ENCODE measurements at regions not wholly inside any gene's neighbourhood (a gene's known extent, or its start where the extent isn't known, plus 50 kb on each side); places are given as distances from the start of the nearest gene placed in this dataset.

DNA sequence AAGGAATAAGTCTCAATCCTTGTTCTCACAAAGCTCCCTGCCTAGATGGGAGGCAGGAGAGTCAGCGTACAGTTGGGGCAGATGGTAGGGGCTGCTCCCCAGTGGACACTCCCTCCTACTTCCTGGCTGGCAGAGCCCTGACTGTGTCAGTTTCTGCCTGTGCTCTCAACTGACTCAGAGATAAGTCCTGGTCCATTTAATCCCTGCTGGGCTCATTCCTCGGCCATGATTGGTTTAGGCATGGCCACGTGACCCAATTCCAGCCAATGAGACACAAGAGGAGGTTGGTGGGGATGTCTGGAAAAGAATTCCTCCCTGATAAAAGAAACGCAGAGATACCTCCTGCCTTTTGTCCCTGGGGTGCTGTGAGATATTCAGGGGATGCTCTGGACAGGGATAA is 118.1 kb upstream of the SLC6A11 start:
- H3K27me3 Mint-ChIP-seq (ENCODE audit: low read depth in 3 of 3), result peaks cover 2 to 7% (median 6%) of the 10 kb centered on the region in 3 donors
- no peak overlapping the region for H3K4me3 Mint-ChIP-seq
- no peaks in the 10 kb centered on the region for H3K4me1 Mint-ChIP-seq
- no peaks in the 10 kb centered on the region for H3K36me3 Mint-ChIP-seq
- no peak for DNase-seq
- no peaks in the 10 kb centered on the region for H3K9me3 Mint-ChIP-seq
- H3K27ac Mint-ChIP-seq, result no peak overlapping the region

DNA sequence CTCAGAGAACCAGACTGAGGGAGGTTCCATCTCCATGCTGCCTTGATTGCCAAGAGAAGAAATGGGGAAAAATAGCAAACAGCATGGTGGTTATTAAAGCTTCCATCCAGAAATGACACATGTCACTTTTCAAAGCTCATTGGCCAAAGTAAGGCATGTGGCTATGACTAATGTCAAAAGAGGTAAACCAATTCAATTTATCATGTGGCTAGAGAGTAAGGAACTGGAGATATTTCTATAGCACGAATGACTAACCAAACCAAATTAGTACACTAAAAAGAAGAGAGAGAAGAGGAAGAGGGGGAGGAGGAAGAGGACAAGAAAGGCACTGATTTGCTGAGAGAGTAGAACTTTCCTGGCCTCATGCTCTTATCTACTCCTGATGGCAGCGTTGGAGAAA is 115.2 kb upstream of the SLC6A11 start:
- DNase-seq, result no peak
- H3K9me3 Mint-ChIP-seq, result peaks cover 0 to 2% (median 0%) of the 10 kb centered on the region in 6 donors
- H3K36me3 Mint-ChIP-seq, result no peaks in the 10 kb centered on the region
- H3K4me1 Mint-ChIP-seq, result no peaks in the 10 kb centered on the region
- peaks cover 1 to 15% (median 14%) of the 10 kb centered on the region in 3 donors for H3K27me3 Mint-ChIP-seq (ENCODE audit: low read depth in 3 of 3)
- H3K27ac Mint-ChIP-seq, result no peak overlapping the region
- H3K4me3 Mint-ChIP-seq, result no peak overlapping the region

DNA sequence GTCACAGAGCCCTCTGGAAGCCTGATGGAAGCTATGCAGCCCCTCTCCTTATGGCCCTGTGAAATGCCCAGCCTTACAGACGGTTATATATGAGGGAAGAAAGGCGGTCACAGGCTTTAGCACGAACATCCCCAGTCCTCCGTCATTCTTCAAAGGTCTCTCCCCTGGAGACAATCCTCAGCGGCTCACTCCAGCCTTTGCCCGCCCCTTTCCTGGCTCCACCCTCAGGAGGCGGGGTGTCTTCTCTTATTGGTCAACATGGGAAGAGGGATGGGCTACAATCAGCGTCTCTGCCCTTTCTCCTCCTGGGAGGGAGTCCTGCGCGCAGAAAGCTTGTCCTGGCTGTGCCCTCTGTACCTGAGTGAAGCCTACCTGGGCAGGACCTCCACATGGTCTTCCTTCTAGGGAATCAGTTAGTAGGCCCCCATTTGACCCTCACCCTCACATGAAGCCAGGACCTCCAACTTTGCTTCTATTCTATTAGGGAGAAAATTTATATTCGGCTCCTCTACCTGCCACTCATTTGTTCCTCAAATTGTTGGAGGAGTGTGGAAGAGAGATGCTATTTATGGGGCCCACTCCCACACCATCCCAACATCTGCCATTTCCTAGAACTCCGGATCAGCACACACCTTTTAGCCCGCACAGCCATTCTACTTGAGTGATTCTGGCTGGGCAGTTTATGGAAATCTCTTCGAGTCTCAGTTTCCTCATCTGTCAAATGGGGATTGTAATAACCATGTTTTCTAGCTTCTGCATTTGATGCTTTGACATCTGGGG is 112.9 kb upstream of the SLC6A11 start:
- Mint-ChIP-seq H3K27ac (no peak overlapping the region), H3K9me3 (peaks cover 0 to 2% (median 0%) of the 10 kb centered on the region in 6 donors), H3K4me1 (peaks cover 0 to 2% of the 10 kb centered on the region in 2 donors), H3K27me3 (ENCODE audit: low read depth in 3 of 3) (peaks cover 4 to 21% (median 11%) of the 10 kb centered on the region in 3 donors), H3K4me3 (no peak overlapping the region), H3K36me3 (no peaks in the 10 kb centered on the region)
- no peak for DNase-seq

DNA sequence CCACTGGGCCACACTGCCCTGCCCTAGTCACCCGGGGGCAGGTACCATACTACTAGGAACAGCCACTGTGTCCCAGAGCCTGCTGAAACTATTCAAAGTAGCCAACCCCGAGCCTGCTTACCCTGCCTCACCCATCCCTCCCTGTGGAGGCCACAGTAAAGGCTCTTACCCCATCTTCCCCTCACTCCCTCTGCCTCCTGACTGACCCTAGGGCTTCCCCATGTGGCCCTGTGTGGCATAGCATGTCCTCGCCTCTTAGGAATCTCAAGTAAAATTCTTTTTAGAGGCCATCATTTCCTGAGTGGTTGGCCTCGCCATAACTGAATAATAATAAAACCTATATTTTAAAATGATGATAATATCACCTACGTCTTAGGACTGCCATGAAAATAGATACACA is 112.2 kb upstream of the SLC6A11 start:
- Mint-ChIP-seq H3K4me3 (no peak overlapping the region), H3K4me1 (peaks cover 0 to 2% of the 10 kb centered on the region in 2 donors), H3K9me3 (peaks cover 0 to 2% (median 0%) of the 10 kb centered on the region in 6 donors), H3K36me3 (no peaks in the 10 kb centered on the region), H3K27me3 (ENCODE audit: low read depth in 3 of 3) (peaks cover 4 to 21% (median 11%) of the 10 kb centered on the region in 3 donors), H3K27ac (no peak overlapping the region)
- no peak for DNase-seq

DNA sequence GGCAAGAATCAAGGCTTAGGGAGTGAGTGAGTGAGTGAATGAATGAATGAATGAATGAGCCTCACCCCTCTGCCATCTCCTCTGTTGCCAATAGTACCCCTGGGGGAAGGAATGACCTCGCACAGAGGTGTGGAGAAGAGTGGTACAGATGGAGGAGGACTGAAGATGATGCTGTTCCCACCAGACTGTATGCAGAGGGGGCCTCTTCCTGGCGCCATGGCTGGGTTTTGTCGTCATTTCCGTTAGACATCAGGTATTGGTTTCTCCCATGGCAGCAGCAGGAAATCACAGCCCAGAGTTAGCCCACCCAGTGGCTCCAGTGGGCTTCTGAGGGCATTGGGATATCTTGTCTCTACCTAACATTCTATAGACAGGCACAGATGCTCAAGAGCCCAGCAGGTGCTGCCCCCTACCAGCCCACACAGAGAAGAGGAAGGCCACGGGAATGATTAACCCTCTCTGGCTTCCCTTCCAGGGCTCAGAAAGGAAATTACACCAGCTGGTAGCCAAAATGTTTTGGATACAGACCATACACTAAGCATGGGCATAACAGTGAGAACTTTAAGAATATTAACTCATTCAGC is 109.8 kb upstream of the SLC6A11 start:
- H3K4me3 Mint-ChIP-seq, result no peak overlapping the region
- no peak for DNase-seq
- H3K27ac Mint-ChIP-seq, result no peak overlapping the region
- peaks cover 0 to 4% (median 0%) of the 10 kb centered on the region in 6 donors for H3K9me3 Mint-ChIP-seq
- H3K27me3 Mint-ChIP-seq (ENCODE audit: low read depth in 3 of 3), result peaks cover 9 to 31% (median 15%) of the 10 kb centered on the region in 3 donors
- H3K36me3 Mint-ChIP-seq, result no peaks in the 10 kb centered on the region
- H3K4me1 Mint-ChIP-seq, result peaks cover 0 to 2% of the 10 kb centered on the region in 2 donors

DNA sequence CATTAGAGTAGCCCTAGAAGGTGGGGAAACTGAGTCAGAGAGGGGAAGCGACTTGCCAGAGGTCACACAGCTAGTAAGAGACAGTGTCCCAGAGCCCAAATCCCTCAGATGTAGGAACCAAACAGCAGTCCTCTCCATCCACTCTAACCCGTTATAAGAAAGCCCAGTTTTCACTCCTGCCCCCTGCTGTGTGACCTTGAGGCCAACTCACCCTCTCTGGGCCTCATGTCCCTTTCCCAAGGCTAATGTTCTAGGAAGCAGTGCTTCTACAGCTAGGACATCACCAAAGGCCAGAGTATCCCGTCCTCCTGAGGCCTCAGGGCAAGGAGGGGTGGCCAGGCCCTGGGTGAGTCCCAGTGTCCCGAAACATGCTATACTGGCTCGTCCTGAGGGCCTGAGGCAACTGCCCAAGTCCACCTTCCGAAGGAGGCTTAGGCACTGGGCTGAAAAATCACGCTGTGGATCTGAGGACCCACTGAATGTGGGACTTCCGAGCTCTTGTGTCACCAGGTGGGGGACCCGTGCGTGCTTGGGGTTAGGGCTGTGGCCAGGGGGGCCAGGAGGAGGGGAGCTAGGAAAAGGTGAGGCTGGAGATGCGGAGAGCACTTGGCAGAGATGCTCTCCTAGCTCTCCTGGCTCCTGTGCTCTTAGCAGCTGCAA is 109.2 kb upstream of the SLC6A11 start:
- H3K27me3 Mint-ChIP-seq (ENCODE audit: low read depth in 3 of 3), result peaks cover 9 to 28% (median 15%) of the 10 kb centered on the region in 3 donors

DNA sequence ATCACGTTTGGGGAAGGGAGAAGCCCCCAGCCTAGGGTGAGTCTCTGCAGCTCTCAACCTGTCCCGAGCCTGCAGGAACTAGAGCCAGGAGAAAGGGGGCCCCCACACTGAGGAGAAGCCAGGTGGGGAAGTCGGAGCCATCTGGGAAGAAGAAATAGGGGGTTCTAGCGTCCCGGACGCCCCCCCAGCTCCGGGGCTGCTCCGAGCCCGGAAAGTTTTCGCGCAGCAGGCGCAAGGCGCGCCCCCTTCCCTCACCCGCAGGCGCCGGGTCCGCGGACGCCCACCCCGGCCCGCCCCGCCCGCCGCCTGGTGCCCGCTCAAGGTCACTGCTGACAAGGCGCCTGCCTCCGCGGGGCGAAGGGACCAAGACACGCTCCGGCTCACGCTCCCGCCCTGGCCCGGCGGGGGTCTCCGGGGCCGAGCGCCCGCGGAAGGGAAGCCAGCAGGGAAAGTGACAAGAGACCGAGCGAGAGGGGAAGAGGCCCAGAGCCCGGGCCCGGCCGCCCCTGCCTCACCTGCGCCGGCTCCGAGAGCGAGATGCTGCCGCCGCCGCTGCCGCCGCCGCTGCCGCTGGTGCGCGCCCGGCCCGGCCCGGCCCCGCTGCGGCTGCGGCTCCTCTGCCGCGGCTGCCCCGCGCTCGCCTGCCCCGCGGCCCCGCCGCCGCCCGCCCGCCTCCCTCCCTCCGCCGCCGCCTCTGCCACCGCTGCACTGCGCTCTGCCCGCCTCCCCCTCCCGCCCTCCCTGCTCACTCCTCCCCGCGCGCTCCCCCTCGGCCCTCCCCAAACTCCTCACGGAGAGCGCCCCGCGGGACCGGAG is 108.4 kb upstream of the SLC6A11 start:
- Mint-ChIP-seq H3K4me1 (peaks cover 0 to 2% of the 10 kb centered on the region in 2 donors), H3K27ac (no peak overlapping the region), H3K4me3 (no peak overlapping the region), H3K36me3 (no peaks in the 10 kb centered on the region), H3K27me3 (ENCODE audit: low read depth in 3 of 3) (peaks cover 12 to 28% (median 12%) of the 10 kb centered on the region in 3 donors), H3K9me3 (peaks cover 0 to 4% (median 0%) of the 10 kb centered on the region in 6 donors)
- DNase-seq, result no peak

More for the DNA sequence above, 109.2 kb upstream of the SLC6A11 start:
- no peak for DNase-seq
- H3K27ac Mint-ChIP-seq, result no peak overlapping the region
- H3K4me3 Mint-ChIP-seq, result no peak overlapping the region
- peaks cover 0 to 4% (median 0%) of the 10 kb centered on the region in 6 donors for H3K9me3 Mint-ChIP-seq
- H3K36me3 Mint-ChIP-seq, result no peaks in the 10 kb centered on the region
- H3K4me1 Mint-ChIP-seq, result peaks cover 0 to 2% of the 10 kb centered on the region in 2 donors

DNA sequence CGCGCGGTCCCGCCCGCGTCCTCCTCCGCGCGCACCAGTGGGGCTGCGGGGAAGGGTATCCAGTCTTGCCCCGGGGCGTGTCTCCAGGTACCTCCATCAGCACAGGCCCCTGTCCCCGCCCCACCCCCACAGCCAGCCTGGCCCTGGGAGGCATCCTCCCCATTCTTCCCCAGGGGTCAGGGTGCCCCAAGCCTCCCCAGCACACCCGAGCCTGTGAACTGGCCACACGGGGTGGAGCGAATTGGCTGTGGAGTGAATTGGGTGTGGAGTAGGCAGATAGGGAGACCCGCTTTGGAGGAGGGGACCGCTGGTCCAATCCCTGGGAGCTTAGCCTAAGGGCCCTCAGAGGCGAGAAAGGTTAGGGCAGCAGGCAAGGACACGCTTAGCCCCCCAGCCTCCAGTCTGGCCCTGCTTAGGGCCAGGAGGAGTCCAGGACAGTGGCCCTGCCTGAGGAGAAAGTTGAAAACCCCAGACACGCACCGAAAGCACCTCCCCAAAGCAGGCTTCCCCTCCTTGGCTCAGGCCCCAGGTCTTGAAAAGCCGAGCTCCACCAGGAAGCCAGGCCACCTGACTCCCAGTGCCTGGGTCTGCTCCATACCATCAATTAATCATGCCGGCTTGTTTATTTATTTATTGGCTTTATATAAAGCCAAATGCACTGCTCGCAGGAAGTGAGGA is 107.7 kb upstream of the SLC6A11 start:
- DNase-seq, result no peak
- H3K36me3 Mint-ChIP-seq, result no peaks in the 10 kb centered on the region
- no peak overlapping the region for H3K27ac Mint-ChIP-seq
- peaks cover 0 to 4% (median 0%) of the 10 kb centered on the region in 6 donors for H3K9me3 Mint-ChIP-seq
- peaks cover 0 to 2% of the 10 kb centered on the region in 2 donors for H3K4me1 Mint-ChIP-seq
- no peak overlapping the region for H3K4me3 Mint-ChIP-seq
- peaks cover 11 to 26% (median 19%) of the 10 kb centered on the region in 3 donors for H3K27me3 Mint-ChIP-seq (ENCODE audit: low read depth in 3 of 3)

DNA sequence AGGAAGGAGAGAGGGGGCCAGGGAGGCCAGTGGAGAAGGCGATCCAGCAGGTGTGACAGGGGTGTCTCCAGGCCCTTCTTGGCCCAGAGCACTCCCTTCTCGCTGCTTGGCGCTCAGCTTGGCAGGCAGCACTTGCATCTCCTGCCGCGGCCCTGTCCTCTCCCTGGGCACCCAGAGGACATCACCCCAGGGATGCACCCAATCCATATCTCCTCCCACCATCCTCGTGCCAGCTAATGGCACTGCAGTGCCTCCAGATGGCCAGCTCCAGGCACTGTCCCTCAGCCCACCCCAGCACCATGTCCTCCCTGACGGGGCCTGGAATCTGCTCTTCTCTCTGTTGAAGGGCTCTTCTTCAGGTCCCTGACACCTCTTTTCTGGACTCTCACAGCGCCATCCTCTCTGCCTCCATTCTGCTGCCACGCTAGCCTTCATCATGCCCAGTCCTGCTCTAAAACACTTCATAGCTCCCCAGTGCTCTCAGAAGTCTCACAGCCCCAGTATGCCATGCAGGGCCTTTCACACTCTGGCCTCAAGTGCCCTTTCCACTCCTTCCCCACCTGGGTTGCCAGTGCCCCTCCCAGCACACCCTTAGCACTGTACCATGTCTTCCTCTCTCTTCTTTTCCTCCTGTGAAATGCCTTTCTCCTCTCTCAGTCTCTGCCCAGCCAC is 106.8 kb upstream of the SLC6A11 start:
- Mint-ChIP-seq H3K36me3 (no peaks in the 10 kb centered on the region), H3K27ac (no peak overlapping the region), H3K4me3 (no peak overlapping the region), H3K4me1 (peaks cover 0 to 2% of the 10 kb centered on the region in 2 donors), H3K27me3 (ENCODE audit: low read depth in 3 of 3) (peaks cover 6 to 21% (median 19%) of the 10 kb centered on the region in 3 donors), H3K9me3 (peaks cover 0 to 4% (median 0%) of the 10 kb centered on the region in 6 donors)
- no peak for DNase-seq

DNA sequence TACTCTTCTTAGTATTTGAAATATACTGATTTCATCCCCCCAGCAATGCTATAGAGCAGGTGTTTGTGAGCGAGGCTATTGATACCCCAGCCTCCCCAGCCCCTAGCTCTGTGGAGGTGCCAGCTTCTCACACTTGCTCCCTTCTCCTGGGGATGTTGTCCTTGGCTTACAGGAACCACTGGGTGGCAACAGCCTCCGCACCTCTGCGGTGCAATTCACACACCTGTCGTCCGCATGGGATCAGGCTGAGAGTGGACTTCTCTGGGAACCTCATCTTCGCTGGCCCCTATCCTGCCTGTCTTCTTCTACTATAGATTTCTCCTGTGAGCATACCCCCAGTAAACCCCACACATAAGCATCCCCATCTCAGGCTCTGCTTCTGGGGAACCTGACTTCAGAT is 103.9 kb upstream of the SLC6A11 start:
- Mint-ChIP-seq H3K27me3 (ENCODE audit: low read depth in 3 of 3) (peaks cover 4 to 15% (median 13%) of the 10 kb centered on the region in 3 donors), H3K36me3 (no peaks in the 10 kb centered on the region), H3K4me1 (no peaks in the 10 kb centered on the region), H3K27ac (no peak overlapping the region), H3K4me3 (no peak overlapping the region), H3K9me3 (peaks cover 0 to 4% (median 0%) of the 10 kb centered on the region in 6 donors)
- DNase-seq, result no peak

DNA sequence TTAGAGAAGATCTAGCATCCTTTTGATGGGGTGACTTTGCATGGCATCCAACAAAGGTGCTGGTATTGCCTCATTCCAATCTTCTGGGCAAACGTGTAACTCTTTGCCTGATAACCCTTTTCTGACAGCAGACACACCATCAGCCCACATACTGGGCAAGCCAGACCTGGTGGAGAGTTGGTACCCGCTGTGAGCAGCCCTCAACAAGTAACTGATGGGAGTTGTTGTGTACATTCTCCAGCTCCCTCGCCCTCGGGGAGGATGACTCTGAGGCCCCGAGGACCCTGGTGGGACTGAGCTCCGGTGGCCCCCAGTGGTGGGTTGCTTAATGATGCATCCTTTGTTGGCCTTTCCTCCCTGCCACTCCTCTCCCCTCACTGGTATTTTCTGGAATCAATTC is 102.4 kb upstream of the SLC6A11 start:
- no peaks in the 10 kb centered on the region for H3K4me1 Mint-ChIP-seq
- peaks cover 5 to 15% (median 11%) of the 10 kb centered on the region in 3 donors for H3K27me3 Mint-ChIP-seq (ENCODE audit: low read depth in 3 of 3)
- H3K9me3 Mint-ChIP-seq, result peaks cover 0 to 4% (median 0%) of the 10 kb centered on the region in 6 donors
- no peaks in the 10 kb centered on the region for H3K36me3 Mint-ChIP-seq
- no peak overlapping the region for H3K4me3 Mint-ChIP-seq
- no peak overlapping the region for H3K27ac Mint-ChIP-seq
- DNase-seq, result no peak

DNA sequence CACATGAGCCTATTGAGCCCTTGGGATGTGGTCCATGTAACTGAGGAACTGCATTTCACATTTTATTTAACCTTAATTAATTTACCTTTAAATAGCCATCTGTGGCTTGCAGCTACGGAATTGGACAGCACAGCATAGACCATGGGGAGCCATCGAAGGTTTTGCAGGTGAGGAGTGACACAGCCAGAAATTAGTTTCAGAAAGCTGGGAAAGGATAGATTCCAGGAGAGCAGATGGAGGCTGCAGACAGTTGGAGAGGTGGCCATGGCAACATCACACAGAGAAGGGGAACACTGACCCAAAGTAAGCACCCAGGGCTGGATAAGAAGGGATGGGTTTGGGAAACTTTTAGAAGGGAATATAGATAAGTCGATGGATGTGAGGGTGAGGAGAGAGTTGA is 100.1 kb upstream of the SLC6A11 start:
- DNase-seq, result no peak
- no peaks in the 10 kb centered on the region for H3K36me3 Mint-ChIP-seq
- H3K9me3 Mint-ChIP-seq, result peaks cover 0 to 2% (median 0%) of the 10 kb centered on the region in 6 donors
- no peaks in the 10 kb centered on the region for H3K4me1 Mint-ChIP-seq
- H3K27ac Mint-ChIP-seq, result no peak overlapping the region
- H3K4me3 Mint-ChIP-seq, result no peak overlapping the region
- H3K27me3 Mint-ChIP-seq (ENCODE audit: low read depth in 3 of 3), result peaks cover 2 to 10% (median 2%) of the 10 kb centered on the region in 3 donors
